Kidney (tissue), 13 donors: ENCODE measurements at regions not wholly inside any gene's neighbourhood (a gene's known extent, or its start where the extent isn't known, plus 50 kb on each side); places are given as distances from the start of the nearest gene placed in this dataset.
A peak's percentile ranks its signal among the peaks of the same experiment; 100 is the strongest.

Experiments
- DNase-seq, 5 donors: peaks; one replicate each; pipeline ENCODE4 v3.0.0-alpha.2; 2013 to 2020
- FAIRE-seq: peaks from 2 replicates; lab custom pipeline; 2012; peaks lifted over from hg19 to GRCh38; lab: Jason Lieb, UNC
- H3K27ac ChIP-seq, 2 donors: one replicate each; pipeline ENCODE4 v1.7.0; 2013; ENCODE audit warnings: low read depth in 2 of 2, low read length in 2 of 2, inconsistent platforms in 1 of 2
- H3K27me3 ChIP-seq: one replicate; pipeline ENCODE4 v1.7.1; 2013; ENCODE audit warnings: low read length, inconsistent platforms; ENCODE audit not compliant: control insufficient read depth, insufficient read depth
- H3K36me3 ChIP-seq, 3 donors: one replicate each; pipeline versions ENCODE4 v1.7.0 to v1.7.1; 2013; ENCODE audit warnings: low read length in 3 of 3, control low read depth in 1 of 3, inconsistent platforms in 1 of 3; ENCODE audit not compliant: insufficient read depth in 3 of 3, control insufficient read depth in 2 of 3
- H3K4me1 ChIP-seq, 3 donors: one replicate each; pipeline versions ENCODE4 v1.7.0 to v1.7.1; 2013; ENCODE audit warnings: low read length in 3 of 3, inconsistent platforms in 1 of 3, low read depth in 1 of 3; ENCODE audit not compliant: control insufficient read depth in 2 of 3, insufficient read depth in 2 of 3
- H3K4me3 ChIP-seq, 3 donors: one replicate each; pipeline versions ENCODE4 v1.7.0 to v1.8.1; 2013; ENCODE audit warnings: low read length in 3 of 3, control low read depth in 1 of 3, inconsistent platforms in 1 of 3
- H3K9ac ChIP-seq, 3 donors: one replicate each; pipeline versions ENCODE4 v1.7.0 to v1.7.1; 2013; ENCODE audit warnings: low read length in 3 of 3, control low read depth in 1 of 3, inconsistent platforms in 1 of 3
- H3K9me3 ChIP-seq, 3 donors: one replicate each; pipeline versions ENCODE4 v1.7.0 to v1.7.1; 2013; ENCODE audit warnings: low read length in 3 of 3, control low read depth in 1 of 3, inconsistent platforms in 1 of 3; ENCODE audit not compliant: control insufficient read depth in 2 of 3, insufficient read depth in 1 of 3
- intact Hi-C: fragments of 100-400 bp; cut with DNase I; formaldehyde crosslinking; loops from one replicate; pipeline ENCODE4 v1.11.1; 2022
- TF ChIP-seq, protein P1 (sequence below): IDR thresholded peaks from 3 replicates; pipeline ENCODE4 v1.5.1; 2012; ENCODE audit warnings: mild to moderate bottlenecking, moderate library complexity, borderline replicate concordance; ENCODE audit not compliant: insufficient read depth; ENCODE audit errors: extremely low read depth
- donor health status: control.
- donor health status: control.
- donor health status: control.
- donor health status: control.
- donor health status: control.
- donor health status: DM: yes; HTN: yes; CAD: no.
- donor health status: Normal renal cell carcinoma (clear cell type).

DNA sequence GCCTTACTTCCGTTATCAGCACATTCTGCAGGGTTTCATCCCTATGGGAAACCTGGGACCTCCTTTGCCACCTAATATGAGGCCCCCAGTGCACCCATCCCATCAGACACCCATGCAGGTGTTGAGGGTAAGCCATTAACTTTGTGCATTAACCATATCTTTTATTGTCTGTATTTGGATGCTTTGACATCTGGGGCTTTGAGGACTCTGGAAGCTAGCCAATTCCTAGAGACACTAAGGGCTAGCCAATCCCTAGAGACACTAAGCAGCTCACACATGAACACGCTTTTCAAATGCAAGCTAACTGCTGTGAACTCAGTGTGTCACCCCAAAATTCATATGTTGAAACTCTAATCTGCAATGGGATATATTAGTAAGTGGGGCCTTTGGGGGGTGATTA lies 272.5 kb upstream of the COBL start:
- no peak for DNase-seq
- TF ChIP-seq, protein P1, sequence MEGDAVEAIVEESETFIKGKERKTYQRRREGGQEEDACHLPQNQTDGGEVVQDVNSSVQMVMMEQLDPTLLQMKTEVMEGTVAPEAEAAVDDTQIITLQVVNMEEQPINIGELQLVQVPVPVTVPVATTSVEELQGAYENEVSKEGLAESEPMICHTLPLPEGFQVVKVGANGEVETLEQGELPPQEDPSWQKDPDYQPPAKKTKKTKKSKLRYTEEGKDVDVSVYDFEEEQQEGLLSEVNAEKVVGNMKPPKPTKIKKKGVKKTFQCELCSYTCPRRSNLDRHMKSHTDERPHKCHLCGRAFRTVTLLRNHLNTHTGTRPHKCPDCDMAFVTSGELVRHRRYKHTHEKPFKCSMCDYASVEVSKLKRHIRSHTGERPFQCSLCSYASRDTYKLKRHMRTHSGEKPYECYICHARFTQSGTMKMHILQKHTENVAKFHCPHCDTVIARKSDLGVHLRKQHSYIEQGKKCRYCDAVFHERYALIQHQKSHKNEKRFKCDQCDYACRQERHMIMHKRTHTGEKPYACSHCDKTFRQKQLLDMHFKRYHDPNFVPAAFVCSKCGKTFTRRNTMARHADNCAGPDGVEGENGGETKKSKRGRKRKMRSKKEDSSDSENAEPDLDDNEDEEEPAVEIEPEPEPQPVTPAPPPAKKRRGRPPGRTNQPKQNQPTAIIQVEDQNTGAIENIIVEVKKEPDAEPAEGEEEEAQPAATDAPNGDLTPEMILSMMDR = no peak
- H3K4me1 ChIP-seq = no peaks in the 10 kb centered on the region
- no peaks in the 10 kb centered on the region for H3K36me3 ChIP-seq
- no peak overlapping the region for H3K9ac ChIP-seq
- H3K9me3 ChIP-seq = no peaks in the 10 kb centered on the region
- no peak overlapping the region for H3K4me3 ChIP-seq
- no peak for FAIRE-seq
- H3K27ac ChIP-seq = no peak overlapping the region
- H3K27me3 ChIP-seq = no peaks in the 10 kb centered on the region
- intact Hi-C loops = no loop called here

DNA sequence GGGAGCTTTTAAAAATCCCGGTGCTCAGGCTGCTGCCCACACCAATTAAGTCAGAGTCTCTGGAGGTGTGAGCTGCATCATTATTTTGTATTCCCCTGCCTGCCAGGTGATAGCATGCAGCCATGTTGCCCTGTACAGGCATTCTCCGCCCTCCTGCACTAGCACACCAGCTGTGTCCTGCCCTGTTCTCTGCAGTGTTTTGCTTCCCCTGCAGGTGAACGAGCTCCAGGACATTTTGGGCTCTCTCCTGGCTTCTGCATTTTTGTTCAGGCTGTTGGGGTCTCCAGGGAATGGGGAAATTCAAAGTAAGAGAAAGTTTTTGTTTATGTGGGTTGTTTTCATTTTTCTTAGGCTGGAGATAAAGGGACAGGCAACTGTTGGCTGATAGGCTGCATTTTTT lies 271.0 kb upstream of the COBL start:
- Histone ChIP-seq H3K27me3 (no peaks in the 10 kb centered on the region), H3K27ac (no peak overlapping the region), H3K9ac (no peak overlapping the region), H3K4me3 (no peak overlapping the region), H3K4me1 (no peaks in the 10 kb centered on the region), H3K9me3 (no peaks in the 10 kb centered on the region), H3K36me3 (no peaks in the 10 kb centered on the region)
- DNase-seq (peak in 3 of 5 donors; percentile 11 to 21 (median 20)), FAIRE-seq (no peak)
- TF ChIP-seq, protein P1 = no peak
- intact Hi-C loops = no loop called here

DNA sequence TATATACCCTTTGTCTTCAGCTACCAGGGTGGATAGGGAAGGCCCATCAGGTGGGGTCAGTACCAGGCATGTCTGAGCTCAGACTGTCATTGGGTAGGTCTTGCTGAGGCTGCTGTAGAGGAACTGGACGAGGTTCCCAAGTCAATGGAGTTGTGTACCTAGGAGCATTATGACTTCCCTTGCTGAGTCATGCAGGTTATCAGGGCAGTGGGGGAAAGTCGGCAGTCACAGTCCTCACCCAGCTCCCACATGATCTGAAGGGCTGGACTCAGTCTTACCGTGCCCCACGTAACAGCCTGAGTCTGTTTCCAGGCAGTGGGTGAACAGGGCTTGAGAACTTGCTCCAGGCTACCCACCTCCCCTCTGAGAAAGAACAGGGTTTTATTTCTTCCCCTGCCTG lies 260.8 kb upstream of the COBL start:
- no peak for DNase-seq
- no peaks in the 10 kb centered on the region for H3K36me3 ChIP-seq
- H3K27ac ChIP-seq = no peak overlapping the region
- FAIRE-seq = no peak
- no peaks in the 10 kb centered on the region for H3K27me3 ChIP-seq
- no peaks in the 10 kb centered on the region for H3K4me1 ChIP-seq
- H3K9me3 ChIP-seq = peaks cover 0 to 2% (median 0%) of the 10 kb centered on the region in 3 donors
- H3K4me3 ChIP-seq = no peak overlapping the region
- TF ChIP-seq, protein P1 = no peak
- no peak overlapping the region for H3K9ac ChIP-seq
- intact Hi-C loops = no loop called here

DNA sequence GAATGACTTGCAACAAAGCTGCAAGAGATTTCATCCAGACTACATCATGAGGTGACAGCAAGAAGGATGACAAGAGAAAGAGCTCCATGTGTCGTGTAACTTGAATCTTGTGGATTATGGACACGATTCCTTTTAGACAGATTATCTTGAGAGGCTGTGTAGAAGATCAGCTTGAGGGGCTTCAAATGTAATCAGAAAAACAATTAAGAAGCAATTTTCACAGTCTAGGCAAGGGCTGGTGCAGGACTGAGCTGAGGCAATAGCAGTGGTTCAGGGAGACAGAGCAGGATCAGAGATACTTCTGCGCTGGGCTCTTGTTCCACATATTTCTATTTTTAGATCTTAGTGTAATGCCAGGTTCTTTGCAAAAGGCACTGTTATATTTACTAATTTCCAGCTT lies 253.0 kb upstream of the COBL start:
- FAIRE-seq (no peak), DNase-seq (no peak)
- H3K4me1 ChIP-seq = no peaks in the 10 kb centered on the region
- intact Hi-C loops = no loop called here
- no peak overlapping the region for H3K27ac ChIP-seq
- TF ChIP-seq, protein P1 = no peak
- H3K9me3 ChIP-seq = no peaks in the 10 kb centered on the region
- no peak overlapping the region for H3K9ac ChIP-seq
- H3K4me3 ChIP-seq = no peak overlapping the region
- no peaks in the 10 kb centered on the region for H3K27me3 ChIP-seq
- no peaks in the 10 kb centered on the region for H3K36me3 ChIP-seq
